Loucy (cell line): ENCODE measurements at regions not wholly inside any gene's neighbourhood (a gene's known extent, or its start where the extent isn't known, plus 50 kb on each side); places are given as distances from the start of the nearest gene placed in this dataset.

Experiments
- CTCF ChIP-seq: fragments of 200-600 bp; sonication (generic); conservative IDR thresholded peaks from 2 replicates; pipeline ENCODE4 v1.5.1; 2014; ENCODE audit warnings: mild to moderate bottlenecking, antibody characterized with exemption, low read length
- EZH2phosphoT487 ChIP-seq: fragments of 200-600 bp; IDR thresholded peaks from 2 replicates; pipeline ENCODE4 v1.6.1; 2018; ENCODE audit warnings: antibody characterized with exemption, mild to moderate bottlenecking, moderate library complexity, borderline replicate concordance

- no peak for TF ChIP-seq CTCF
- no peak for TF ChIP-seq EZH2phosphoT487
These were observed 1096.9 kb upstream of the NUDT12 start for GRCh38 chr5:104659497-104659896.
